VCaP (cell line): ENCODE measurements at regions not wholly inside any gene's neighbourhood (a gene's known extent, or its start where the extent isn't known, plus 50 kb on each side); places are given as distances from the start of the nearest gene placed in this dataset.
A peak's percentile ranks its signal among the peaks of the same experiment; 100 is the strongest.

Experiments used
- H3K27ac ChIP-seq: fragments of 450-650 bp; 2 replicates; pipeline ENCODE4 v1.5.1; 2017
- CTCF ChIP-seq: fragments of 450-650 bp; conservative IDR thresholded peaks from 2 replicates; pipeline ENCODE4 v1.5.1; 2017; ENCODE audit warnings: mild to moderate bottlenecking, moderate library complexity

- TF ChIP-seq CTCF: no peak
- H3K27ac ChIP-seq: peak overlapping the region; percentile 89; the same call in 1 of the 2 replicates
These were observed 150.5 kb upstream of the NCKAP5 start for GRCh38 chr2:133718688-133719201.

GRCh38 chr2:133720429-133720828 lies 152.2 kb upstream of the NCKAP5 start:
- H3K27ac ChIP-seq: no peak overlapping the region
- no peak for TF ChIP-seq CTCF

GRCh38 chr2:133721118-133721517 lies 152.9 kb upstream of the NCKAP5 start:
- TF ChIP-seq CTCF: no peak
- H3K27ac ChIP-seq: no peak overlapping the region

GRCh38 chr2:133723133-133723532 lies 154.9 kb upstream of the NCKAP5 start:
- TF ChIP-seq CTCF: no peak
- no peak overlapping the region for H3K27ac ChIP-seq

GRCh38 chr2:133726973-133727372 lies 158.7 kb upstream of the NCKAP5 start:
- TF ChIP-seq CTCF: no peak
- no peak overlapping the region for H3K27ac ChIP-seq

- H3K27ac ChIP-seq: no peak overlapping the region
- no peak for TF ChIP-seq CTCF
These were observed 163.8 kb upstream of the NCKAP5 start for GRCh38 chr2:133732059-133732458.

- H3K27ac ChIP-seq: no peak overlapping the region
- TF ChIP-seq CTCF: no peak
These were observed 165.0 kb upstream of the NCKAP5 start for GRCh38 chr2:133732982-133733900.
